Endothelial cell of umbilical vein (primary cell): ENCODE measurements at regions not wholly inside any gene's neighbourhood (a gene's known extent, or its start where the extent isn't known, plus 50 kb on each side); places are given as distances from the start of the nearest gene placed in this dataset.

Experiments
- CTCF ChIP-seq, 2 donors: IDR thresholded peaks; 1 replicate in 1 of 2; 2 replicates in 1 of 2; pipeline ENCODE4 v1.5.1; 2011; ENCODE audit warnings: low read length in 2 of 2, mild to moderate bottlenecking in 2 of 2, moderate library complexity in 2 of 2, control low read depth in 1 of 2, inconsistent platforms in 1 of 2, low read depth in 1 of 2; ENCODE audit not compliant: insufficient read depth in 1 of 2; ENCODE audit errors: extremely low read depth in 1 of 2
- EZH2 ChIP-seq: IDR thresholded peaks from 2 replicates; pipeline ENCODE4 v1.6.1; 2012; ENCODE audit warnings: borderline replicate concordance, low read depth, mild to moderate bottlenecking, moderate library complexity, low read length, inconsistent platforms; ENCODE audit not compliant: severe bottlenecking
- GATA2 ChIP-seq: IDR thresholded peaks from 2 replicates; pipeline ENCODE4 v1.7.0; 2011; ENCODE audit warnings: low read depth, mild to moderate bottlenecking, moderate library complexity, mixed read lengths, low read length; ENCODE audit not compliant: insufficient read length, insufficient read depth
- JUN ChIP-seq: IDR thresholded peaks from 2 replicates; pipeline ENCODE4 v1.6.1; 2011; ENCODE audit warnings: borderline replicate concordance, low read depth; ENCODE audit not compliant: insufficient read length, insufficient read depth
- MYC ChIP-seq: IDR thresholded peaks from one replicate; pipeline ENCODE4 v1.6.1; 2011; ENCODE audit warnings: mild to moderate bottlenecking, low read depth, low read length
- POLR2A ChIP-seq: IDR thresholded peaks from 2 replicates; pipeline ENCODE4 v1.6.1; 2012; ENCODE audit warnings: low read depth, mild to moderate bottlenecking, control low read depth, low read length
- POLR2AphosphoS5 ChIP-seq: IDR thresholded peaks from 2 replicates; pipeline ENCODE4 v1.6.1; 2012; ENCODE audit warnings: low read depth, mild to moderate bottlenecking, control low read depth, low read length, moderate library complexity; ENCODE audit not compliant: insufficient read depth
- TF ChIP-seq, protein P1 (sequence below): IDR thresholded peaks from 2 replicates; pipeline ENCODE4 v1.6.1; 2011; ENCODE audit not compliant: insufficient read depth, insufficient read length

DNA sequence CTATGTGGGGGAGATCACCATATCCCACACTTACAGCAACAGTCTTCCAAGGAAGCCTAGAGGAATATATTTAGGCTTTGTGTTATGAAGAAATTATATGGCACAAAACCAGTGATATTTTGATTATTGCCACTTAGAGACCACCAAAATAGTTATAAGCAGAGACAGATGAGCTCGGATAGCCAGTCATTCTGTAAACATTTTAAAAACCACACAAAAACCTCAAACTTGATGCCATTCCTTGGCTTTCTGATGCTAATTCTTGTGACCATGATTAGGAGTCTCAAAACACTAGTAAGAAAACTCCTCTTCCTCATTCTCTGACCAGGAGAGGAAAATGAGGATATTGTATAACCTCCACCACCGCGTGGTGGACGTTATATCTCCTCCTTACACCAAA is 496.4 kb downstream of the FOXO1 start:
- TF ChIP-seq, protein P1, sequence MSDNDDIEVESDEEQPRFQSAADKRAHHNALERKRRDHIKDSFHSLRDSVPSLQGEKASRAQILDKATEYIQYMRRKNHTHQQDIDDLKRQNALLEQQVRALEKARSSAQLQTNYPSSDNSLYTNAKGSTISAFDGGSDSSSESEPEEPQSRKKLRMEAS = no peak
- TF ChIP-seq CTCF (IDR thresholded peaks at IDR 0.05; ENCODE audit: extremely low read depth in 1 of 2, insufficient read depth in 1 of 2, low read depth in 1 of 2, low read length in 2 of 2) = no peak
- no peak for TF ChIP-seq JUN
- TF ChIP-seq POLR2AphosphoS5 = no peak
- TF ChIP-seq MYC = no peak
- no peak for TF ChIP-seq EZH2
- TF ChIP-seq POLR2A = no peak
- no peak for TF ChIP-seq GATA2
